Kidney (tissue), 13 donors: ENCODE measurements at regions not wholly inside any gene's neighbourhood (a gene's known extent, or its start where the extent isn't known, plus 50 kb on each side); places are given as distances from the start of the nearest gene placed in this dataset.

ENCODE experiments used
- DNase-seq, 5 donors: peaks; one replicate each; pipeline ENCODE4 v3.0.0-alpha.2; 2013 to 2020
- FAIRE-seq: peaks from 2 replicates; lab custom pipeline; 2012; peaks lifted over from hg19 to GRCh38; lab: Jason Lieb, UNC
- H3K27ac ChIP-seq, 2 donors: one replicate each; pipeline ENCODE4 v1.7.0; 2013; ENCODE audit warnings: low read depth in 2 of 2, low read length in 2 of 2, inconsistent platforms in 1 of 2
- H3K27me3 ChIP-seq: one replicate; pipeline ENCODE4 v1.7.1; 2013; ENCODE audit warnings: low read length, inconsistent platforms; ENCODE audit not compliant: control insufficient read depth, insufficient read depth
- H3K36me3 ChIP-seq, 3 donors: one replicate each; pipeline versions ENCODE4 v1.7.0 to v1.7.1; 2013; ENCODE audit warnings: low read length in 3 of 3, control low read depth in 1 of 3, inconsistent platforms in 1 of 3; ENCODE audit not compliant: insufficient read depth in 3 of 3, control insufficient read depth in 2 of 3
- H3K4me1 ChIP-seq, 3 donors: one replicate each; pipeline versions ENCODE4 v1.7.0 to v1.7.1; 2013; ENCODE audit warnings: low read length in 3 of 3, inconsistent platforms in 1 of 3, low read depth in 1 of 3; ENCODE audit not compliant: control insufficient read depth in 2 of 3, insufficient read depth in 2 of 3
- H3K4me3 ChIP-seq, 3 donors: one replicate each; pipeline versions ENCODE4 v1.7.0 to v1.8.1; 2013; ENCODE audit warnings: low read length in 3 of 3, control low read depth in 1 of 3, inconsistent platforms in 1 of 3
- H3K9ac ChIP-seq, 3 donors: one replicate each; pipeline versions ENCODE4 v1.7.0 to v1.7.1; 2013; ENCODE audit warnings: low read length in 3 of 3, control low read depth in 1 of 3, inconsistent platforms in 1 of 3
- H3K9me3 ChIP-seq, 3 donors: one replicate each; pipeline versions ENCODE4 v1.7.0 to v1.7.1; 2013; ENCODE audit warnings: low read length in 3 of 3, control low read depth in 1 of 3, inconsistent platforms in 1 of 3; ENCODE audit not compliant: control insufficient read depth in 2 of 3, insufficient read depth in 1 of 3
- intact Hi-C: fragments of 100-400 bp; cut with DNase I; formaldehyde crosslinking; loops from one replicate; pipeline ENCODE4 v1.11.1; 2022
- TF ChIP-seq, protein P1 (sequence below): IDR thresholded peaks from 3 replicates; pipeline ENCODE4 v1.5.1; 2012; ENCODE audit warnings: mild to moderate bottlenecking, moderate library complexity, borderline replicate concordance; ENCODE audit not compliant: insufficient read depth; ENCODE audit errors: extremely low read depth
- donor health status: control.
- donor health status: control.
- donor health status: control.
- donor health status: control.
- donor health status: control.
- donor health status: DM: yes; HTN: yes; CAD: no.
- donor health status: Normal renal cell carcinoma (clear cell type).

DNA sequence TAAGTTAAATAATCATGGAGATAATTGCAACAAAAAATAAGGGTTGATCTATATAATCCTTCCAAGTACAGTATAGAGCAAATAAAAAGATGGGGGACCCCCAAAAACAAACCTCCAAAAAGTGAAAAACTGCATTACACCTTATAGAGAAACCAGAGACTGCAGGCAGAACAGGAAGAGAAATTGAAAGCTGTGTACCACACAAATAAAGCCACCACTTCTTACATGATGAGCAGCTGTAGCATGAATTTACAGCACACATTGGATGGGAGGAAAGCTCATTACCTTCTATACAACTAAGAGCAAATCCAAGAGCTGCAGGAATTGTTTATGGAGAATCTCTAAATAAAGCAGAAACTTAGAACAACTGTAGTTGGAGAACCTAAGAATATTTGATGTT lies 152.4 kb upstream of the PDE5A start:
- no peak for FAIRE-seq
- no peaks in the 10 kb centered on the region for H3K27me3 ChIP-seq
- no peaks in the 10 kb centered on the region for H3K9me3 ChIP-seq
- TF ChIP-seq, protein P1, sequence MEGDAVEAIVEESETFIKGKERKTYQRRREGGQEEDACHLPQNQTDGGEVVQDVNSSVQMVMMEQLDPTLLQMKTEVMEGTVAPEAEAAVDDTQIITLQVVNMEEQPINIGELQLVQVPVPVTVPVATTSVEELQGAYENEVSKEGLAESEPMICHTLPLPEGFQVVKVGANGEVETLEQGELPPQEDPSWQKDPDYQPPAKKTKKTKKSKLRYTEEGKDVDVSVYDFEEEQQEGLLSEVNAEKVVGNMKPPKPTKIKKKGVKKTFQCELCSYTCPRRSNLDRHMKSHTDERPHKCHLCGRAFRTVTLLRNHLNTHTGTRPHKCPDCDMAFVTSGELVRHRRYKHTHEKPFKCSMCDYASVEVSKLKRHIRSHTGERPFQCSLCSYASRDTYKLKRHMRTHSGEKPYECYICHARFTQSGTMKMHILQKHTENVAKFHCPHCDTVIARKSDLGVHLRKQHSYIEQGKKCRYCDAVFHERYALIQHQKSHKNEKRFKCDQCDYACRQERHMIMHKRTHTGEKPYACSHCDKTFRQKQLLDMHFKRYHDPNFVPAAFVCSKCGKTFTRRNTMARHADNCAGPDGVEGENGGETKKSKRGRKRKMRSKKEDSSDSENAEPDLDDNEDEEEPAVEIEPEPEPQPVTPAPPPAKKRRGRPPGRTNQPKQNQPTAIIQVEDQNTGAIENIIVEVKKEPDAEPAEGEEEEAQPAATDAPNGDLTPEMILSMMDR = no peak
- no peak overlapping the region for H3K9ac ChIP-seq
- no peaks in the 10 kb centered on the region for H3K4me1 ChIP-seq
- H3K36me3 ChIP-seq = no peaks in the 10 kb centered on the region
- DNase-seq = no peak
- no peak overlapping the region for H3K27ac ChIP-seq
- intact Hi-C loops = no loop called here
- H3K4me3 ChIP-seq = no peak overlapping the region

DNA sequence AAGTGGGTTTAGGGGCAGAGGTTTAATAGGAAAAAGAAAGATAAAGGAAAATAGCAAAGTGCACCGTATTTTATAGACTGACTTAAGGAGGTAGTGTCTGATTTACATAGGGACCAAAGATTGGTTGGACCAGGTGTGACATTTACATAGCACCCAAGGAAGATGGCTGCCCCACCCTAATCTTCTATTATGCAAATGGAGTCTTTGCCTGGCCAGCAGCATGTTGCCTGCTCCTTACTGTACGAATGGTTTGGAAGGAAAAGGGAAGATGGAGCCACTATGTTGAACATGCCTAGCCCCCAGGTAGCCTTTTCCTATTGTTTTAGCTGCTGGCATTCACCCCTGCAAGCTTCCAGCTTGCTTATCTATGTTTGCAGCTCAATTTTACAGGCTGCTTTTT lies 146.2 kb upstream of the PDE5A start:
- Histone ChIP-seq H3K27ac (no peak overlapping the region), H3K9me3 (no peaks in the 10 kb centered on the region), H3K36me3 (no peaks in the 10 kb centered on the region), H3K4me3 (no peak overlapping the region), H3K9ac (no peak overlapping the region), H3K27me3 (no peaks in the 10 kb centered on the region), H3K4me1 (no peaks in the 10 kb centered on the region)
- no peak for DNase-seq
- FAIRE-seq = no peak
- intact Hi-C loops = no loop called here
- TF ChIP-seq, protein P1 = no peak

DNA sequence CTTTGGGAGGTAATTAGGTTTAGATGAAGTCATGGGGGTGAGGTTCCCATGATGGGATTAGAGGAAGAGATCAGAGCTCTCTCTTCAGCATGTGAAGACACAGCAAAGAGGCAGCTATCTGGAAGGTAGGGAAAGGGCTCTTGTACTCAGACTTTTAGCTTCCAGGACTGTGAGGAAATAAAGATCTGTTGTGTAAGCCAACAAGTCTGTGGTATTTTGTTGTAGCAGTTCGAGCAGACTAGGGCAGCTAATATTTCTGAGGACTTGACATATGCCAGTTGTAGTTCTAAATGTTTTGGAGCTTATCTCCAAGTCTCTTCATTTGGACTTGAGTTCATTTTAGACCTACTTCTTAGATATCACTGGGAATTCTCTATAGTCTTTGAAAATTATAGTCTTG lies 137.3 kb upstream of the PDE5A start:
- Histone ChIP-seq H3K9me3 (no peaks in the 10 kb centered on the region), H3K4me3 (no peak overlapping the region), H3K36me3 (no peaks in the 10 kb centered on the region), H3K9ac (no peak overlapping the region), H3K4me1 (no peaks in the 10 kb centered on the region), H3K27me3 (no peaks in the 10 kb centered on the region), H3K27ac (no peak overlapping the region)
- TF ChIP-seq, protein P1 = no peak
- intact Hi-C loops = no loop called here
- DNase-seq (no peak), FAIRE-seq (no peak)

DNA sequence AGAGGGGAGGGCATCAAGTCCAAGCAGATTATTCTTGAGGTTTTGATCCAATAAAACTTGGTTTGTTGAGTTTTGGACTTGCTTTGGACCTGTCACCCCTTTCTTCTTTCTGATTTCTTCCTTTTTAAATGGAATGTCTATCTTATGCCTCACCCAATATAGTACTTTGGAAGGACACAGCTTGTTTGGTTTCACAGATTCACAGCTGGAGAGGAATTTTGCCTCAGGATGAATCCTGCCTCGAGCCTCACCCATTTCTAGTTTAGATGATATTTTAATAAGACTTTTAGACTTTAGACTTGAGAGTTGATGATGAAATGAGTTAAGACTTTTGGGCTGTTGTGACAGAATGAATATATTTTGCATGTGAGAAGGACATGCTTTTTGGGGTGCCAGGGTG lies 136.9 kb upstream of the PDE5A start:
- DNase-seq (no peak), FAIRE-seq (no peak)
- no peaks in the 10 kb centered on the region for H3K36me3 ChIP-seq
- intact Hi-C loops = no loop called here
- no peak overlapping the region for H3K4me3 ChIP-seq
- H3K27me3 ChIP-seq = no peaks in the 10 kb centered on the region
- no peaks in the 10 kb centered on the region for H3K4me1 ChIP-seq
- TF ChIP-seq, protein P1 = no peak
- no peak overlapping the region for H3K27ac ChIP-seq
- H3K9me3 ChIP-seq = no peaks in the 10 kb centered on the region
- no peak overlapping the region for H3K9ac ChIP-seq
